ENCODE measurements at regions not wholly inside any gene's neighbourhood (a gene's known extent, or its start where the extent isn't known, plus 50 kb on each side); places are given as distances from the start of the nearest gene placed in this dataset.
"Not testable (repeated sequence)": the region's sequence is repeated elsewhere in the genome, so short reads cannot be mapped to it uniquely, and the experiment has no call there.

GRCh38 chr5:29247346-29248028 is 1946.0 kb upstream of the CDH6 start:
- no peak for DNase-seq (ENCODE audit: low read depth)

- no peak for DNase-seq (ENCODE audit: low read depth)
These were observed 1953.1 kb upstream of the CDH6 start for GRCh38 chr5:29240379-29240778.

GRCh38 chr5:29239606-29240005 is 1953.9 kb upstream of the CDH6 start:
- no peak for DNase-seq (ENCODE audit: low read depth)

DNA sequence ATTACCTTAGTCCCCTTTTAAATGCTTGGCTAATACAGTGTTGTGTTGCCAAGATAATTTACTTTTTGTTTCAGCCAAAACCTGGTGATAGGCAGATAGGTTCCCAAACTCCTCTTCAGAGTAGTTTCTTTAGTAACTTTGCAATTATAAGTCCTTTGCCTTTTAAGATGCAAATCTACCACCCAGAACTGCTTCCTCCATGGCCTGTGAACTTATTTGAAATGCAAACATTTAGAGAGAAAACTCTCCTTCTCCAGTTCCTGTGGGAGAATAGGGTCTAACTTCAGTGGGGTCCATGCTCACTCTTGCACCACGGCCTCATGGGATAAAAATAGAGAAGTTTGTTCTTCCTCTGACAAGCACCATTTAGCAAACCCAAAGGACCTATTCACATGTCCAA is 1955.4 kb upstream of the CDH6 start:
- no peak for DNase-seq (ENCODE audit: low read depth)

GRCh38 chr5:29231154-29231553 is 1962.3 kb upstream of the CDH6 start:
- DNase-seq (ENCODE audit: low read depth): no peak

GRCh38 chr5:29230591-29230990 is 1962.9 kb upstream of the CDH6 start:
- DNase-seq (ENCODE audit: low read depth): no peak

DNA sequence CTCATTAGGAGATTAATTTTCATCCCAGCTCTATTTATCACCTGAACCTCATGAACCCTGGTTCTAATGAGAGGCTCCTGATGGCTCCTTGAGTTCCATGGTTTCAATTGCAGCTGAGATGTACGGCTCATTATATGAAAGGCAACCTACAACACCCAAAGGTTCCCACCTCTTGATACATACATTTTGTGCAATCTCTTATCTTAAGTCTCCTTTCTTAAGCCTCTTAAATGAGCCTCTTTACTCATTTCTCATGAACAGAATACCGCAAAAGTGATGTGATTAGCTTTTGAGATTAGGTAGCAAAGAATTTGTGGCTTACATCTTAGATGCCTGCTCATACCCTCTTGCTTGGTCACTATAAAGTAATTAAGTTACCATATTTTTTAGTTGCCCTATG is 1964.0 kb upstream of the CDH6 start:
- no peak for DNase-seq (ENCODE audit: low read depth)

- no peak for DNase-seq (ENCODE audit: low read depth)
These were observed 1975.3 kb upstream of the CDH6 start for GRCh38 chr5:29218138-29218537.

DNA sequence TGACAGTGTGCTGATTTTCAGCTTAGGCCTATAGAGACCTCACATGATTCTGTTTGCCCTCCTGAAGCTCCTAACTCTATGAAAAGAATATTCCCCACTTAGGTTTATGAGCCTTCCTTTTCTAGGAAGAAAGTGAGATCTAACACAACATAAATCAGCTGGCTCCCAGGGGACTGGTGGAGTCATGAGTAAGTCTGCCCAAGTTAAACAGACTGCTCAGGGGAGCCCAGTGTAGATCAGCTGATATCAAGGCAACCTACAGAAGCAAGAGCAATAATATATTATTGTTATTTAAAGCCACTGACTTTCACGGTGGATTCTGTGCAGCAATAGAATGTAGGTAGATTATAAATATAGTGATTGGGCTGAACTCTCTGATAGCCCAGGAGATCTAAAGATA is 1978.6 kb upstream of the CDH6 start:
- DNase-seq (ENCODE audit: low read depth): no peak

DNA sequence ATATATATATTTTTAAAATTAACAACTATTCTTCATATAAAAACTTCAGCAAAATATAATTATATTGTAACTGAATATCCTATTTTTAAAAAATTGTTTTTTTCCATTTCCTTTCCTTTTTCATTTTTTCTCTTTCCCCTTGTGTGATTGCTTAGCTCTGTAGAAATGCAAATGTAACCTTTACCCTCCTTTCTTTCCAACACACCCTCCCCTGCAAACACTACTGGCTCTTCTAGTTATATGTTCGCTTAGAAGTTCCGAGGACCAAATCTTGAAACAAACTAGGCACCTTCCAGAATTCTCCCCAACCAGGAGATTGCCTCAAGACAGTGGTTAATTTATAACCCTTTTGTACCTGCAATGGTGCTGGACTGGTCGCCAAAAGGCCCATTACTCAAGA is 1980.0 kb upstream of the CDH6 start:
- no peak for DNase-seq (ENCODE audit: low read depth)

DNA sequence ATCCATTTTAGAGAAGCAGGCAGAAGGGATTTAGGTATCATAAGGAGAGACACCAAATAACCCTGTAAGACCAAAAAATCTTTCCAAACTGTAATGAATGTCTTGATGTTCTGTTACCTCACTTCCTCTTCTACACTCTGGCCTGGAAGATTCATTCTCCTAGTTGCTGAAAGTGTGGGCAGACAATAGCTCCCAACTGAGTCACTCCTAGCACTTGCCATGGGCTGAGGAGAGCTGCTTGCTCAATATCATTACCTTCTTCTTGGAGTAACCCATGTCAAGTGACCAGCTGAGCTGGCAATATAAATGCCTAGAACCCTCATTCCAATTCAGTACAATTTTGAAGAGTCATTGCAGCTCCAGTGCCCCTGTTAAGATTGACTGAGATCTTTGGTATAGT is 1985.5 kb upstream of the CDH6 start:
- DNase-seq (ENCODE audit: low read depth): no peak

GRCh38 chr5:29203049-29203448 is 1990.4 kb upstream of the CDH6 start:
- DNase-seq (ENCODE audit: low read depth): no peak

- DNase-seq (ENCODE audit: low read depth): no peak
These were observed 1995.6 kb upstream of the CDH6 start for GRCh38 chr5:29197631-29198454.

DNA sequence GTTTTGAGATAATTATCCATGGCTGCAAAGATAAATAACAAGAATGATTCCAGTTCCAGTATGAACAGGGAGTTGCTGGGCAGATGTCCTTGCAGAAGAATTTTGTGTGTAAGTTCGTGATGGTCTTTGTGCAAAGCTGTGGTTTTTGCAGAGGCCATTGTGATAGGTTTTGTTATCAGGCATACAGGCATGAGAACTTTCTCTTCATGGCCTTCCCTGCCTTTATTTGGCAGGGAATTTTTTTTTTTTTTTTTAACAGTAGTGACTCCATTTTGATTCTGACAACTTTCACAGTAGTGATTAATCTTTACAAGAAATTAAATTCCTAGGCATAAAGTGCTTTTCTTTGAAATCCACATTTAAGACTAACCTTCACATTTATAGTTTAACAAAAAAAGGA is 1999.5 kb upstream of the CDH6 start:
- no peak for DNase-seq (ENCODE audit: low read depth)

GRCh38 chr5:29191269-29192048 is 2002.0 kb upstream of the CDH6 start:
- not testable (repeated sequence) for DNase-seq (ENCODE audit: low read depth)

- not testable (repeated sequence) for DNase-seq (ENCODE audit: low read depth)
These were observed 2003.1 kb upstream of the CDH6 start for GRCh38 chr5:29190398-29190797.

DNA sequence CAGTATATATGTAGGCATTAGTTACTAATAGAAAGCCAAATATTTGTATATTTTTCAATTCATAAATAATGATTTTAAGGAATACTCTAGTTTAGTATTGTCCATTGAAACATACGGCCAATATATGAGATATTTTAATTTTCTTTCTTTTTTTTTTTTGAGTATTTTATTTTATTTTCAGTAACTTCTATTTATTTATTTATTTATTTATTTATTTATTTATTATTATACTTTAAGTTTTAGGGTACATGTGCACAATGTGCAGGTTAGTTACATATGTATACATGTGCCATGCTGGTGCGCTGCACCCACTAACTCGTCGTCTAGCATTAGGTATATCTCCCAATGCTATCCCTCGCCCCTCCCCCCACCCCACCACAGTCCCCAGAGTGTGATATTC is 2007.1 kb upstream of the CDH6 start:
- DNase-seq (ENCODE audit: low read depth): not testable (repeated sequence)

GRCh38 chr5:29185558-29185957 is 2007.9 kb upstream of the CDH6 start:
- DNase-seq (ENCODE audit: low read depth): no peak

DNA sequence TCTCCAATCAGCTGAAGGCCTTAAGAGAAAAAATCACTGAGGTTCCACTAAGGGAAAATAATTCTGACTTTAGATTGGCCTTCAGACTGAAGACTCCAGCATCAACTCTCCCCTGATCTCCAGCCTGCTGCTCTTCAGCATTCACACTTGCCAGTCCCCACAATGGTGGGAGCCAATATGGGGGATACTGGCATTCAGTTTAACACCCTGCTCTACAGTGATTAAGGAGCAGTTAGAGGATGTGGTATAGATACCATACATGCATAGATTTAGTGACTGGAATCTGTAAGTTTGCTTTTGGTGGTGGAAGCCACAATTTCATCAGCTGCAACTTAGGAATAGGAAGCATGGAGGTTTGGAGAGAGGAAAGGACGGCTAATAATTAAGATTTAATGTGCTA is 2017.7 kb upstream of the CDH6 start:
- DNase-seq (ENCODE audit: low read depth): no peak

- DNase-seq (ENCODE audit: low read depth): no peak
These were observed 2022.9 kb upstream of the CDH6 start for GRCh38 chr5:29170599-29170998.

DNA sequence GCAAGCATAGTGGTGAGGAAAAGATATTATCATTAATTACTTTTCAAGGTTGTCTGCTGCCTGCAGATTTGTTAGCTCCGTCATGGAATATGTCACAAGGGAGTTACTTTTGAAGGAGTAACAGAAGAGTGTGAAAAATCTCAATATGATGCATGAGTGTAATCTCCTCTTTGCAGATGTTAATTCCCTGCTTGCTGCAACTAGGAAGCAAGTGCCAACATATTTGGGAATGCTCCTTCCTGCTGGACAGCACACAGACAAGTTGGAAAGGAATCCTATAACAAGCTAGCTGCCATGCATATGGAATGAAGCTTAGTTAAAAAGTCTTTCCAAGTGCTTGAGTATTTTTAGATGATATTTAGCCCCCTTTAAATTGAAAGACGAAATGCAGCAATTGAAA is 2023.6 kb upstream of the CDH6 start:
- no peak for DNase-seq (ENCODE audit: low read depth)

- no peak for DNase-seq (ENCODE audit: low read depth)
These were observed 2031.2 kb upstream of the CDH6 start for GRCh38 chr5:29162297-29162696.

Measured in stromal cell of bone marrow (primary cell).